ENCODE measurements at regions not wholly inside any gene's neighbourhood (a gene's known extent, or its start where the extent isn't known, plus 50 kb on each side); places are given as distances from the start of the nearest gene placed in this dataset.

- no peak for TF ChIP-seq POLR2AphosphoS5 (IDR thresholded peaks at IDR 0.05)
- TF ChIP-seq EP300 (IDR thresholded peaks at IDR 0.05): no peak
These were observed 1314.2 kb upstream of the LRRTM3 start for GRCh38 chr10:65611592-65611991.
